Heart left ventricle (tissue), 16 donors: ENCODE measurements at regions not wholly inside any gene's neighbourhood (a gene's known extent, or its start where the extent isn't known, plus 50 kb on each side); places are given as distances from the start of the nearest gene placed in this dataset.

Source experiments
- ATAC-seq, 4 donors: fragments of 200-7000 bp; cut with Tn5 transposase; one replicate each; pipeline ENCODE4 v1.9.1; 2020 to 2022; ENCODE audit warnings: moderate library complexity in 4 of 4, mild to moderate bottlenecking in 3 of 4, moderate number of reproducible peaks in 1 of 4
- DNase-seq, 5 donors: peaks; one replicate each; pipeline ENCODE4 v3.0.0-alpha.2; 2020
- H3K27ac ChIP-seq, 12 donors: fragments of 200-600 bp; sonication (generic) in 4 of 12; one replicate each; pipeline versions ENCODE4 v1.5.0 to v1.8.0; 2016 to 2022; ENCODE audit warnings: mild to moderate bottlenecking in 2 of 12
- H3K27me3 ChIP-seq, 9 donors: fragments of 200-600 bp; sonication (generic) in 2 of 9; one replicate each; pipeline versions ENCODE4 v1.5.1 to v1.8.0; 2016 to 2022; ENCODE audit warnings: mild to moderate bottlenecking in 3 of 9
- H3K36me3 ChIP-seq, 9 donors: fragments of 200-600 bp; sonication (generic) in 2 of 9; one replicate each; pipeline versions ENCODE4 v1.5.0 to v1.8.0; 2018 to 2022; ENCODE audit warnings: mild to moderate bottlenecking in 2 of 9
- H3K4me1 ChIP-seq, 12 donors: fragments of 200-600 bp; sonication (generic) in 4 of 12; one replicate each; pipeline versions ENCODE4 v1.5.0 to v1.8.0; 2016 to 2022; ENCODE audit warnings: mild to moderate bottlenecking in 3 of 12
- H3K4me3 ChIP-seq, 12 donors: fragments of 200-600 bp; sonication (generic) in 4 of 12; one replicate each; pipeline versions ENCODE4 v1.5.0 to v1.8.0; 2017 to 2022; ENCODE audit warnings: mild to moderate bottlenecking in 9 of 12, moderate library complexity in 4 of 12
- H3K9me3 ChIP-seq, 12 donors: fragments of 200-600 bp; sonication (generic) in 4 of 12; one replicate each; pipeline versions ENCODE4 v1.5.0 to v1.8.0; 2016 to 2022; ENCODE audit warnings: mild to moderate bottlenecking in 1 of 12
- POLR2A ChIP-seq, 2 donors: fragments of 450-650 bp; IDR thresholded peaks; one replicate each; pipeline ENCODE4 v1.6.1; 2017; ENCODE audit warnings: antibody characterized with exemption in 2 of 2, mild to moderate bottlenecking in 2 of 2, moderate library complexity in 2 of 2
- WGBS, 4 donors: extraction: QIAGEN DNeasy Blood & Tissue Kit in 2 of 4; methylation state at CpG; one replicate each; pipeline versions ENCODE4 v1.1.5 to v1.1.7; 2013 to 2018; 5-methylcytosine and 5-hydroxymethylcytosine counted together
- intact Hi-C, 10 donors: fragments of 100-400 bp; cut with DNase I; formaldehyde crosslinking; loops; one replicate each; pipeline versions ENCODE4 v1.11.1 to v1.14.2; 2022
- TF ChIP-seq, protein P1 (sequence below), 12 donors: fragments of 200-600 bp; sonication (generic) in 4 of 12; IDR thresholded peaks; one replicate each; pipeline versions ENCODE4 v1.5.0 to v1.8.0; 2018 to 2022; ENCODE audit warnings: antibody characterized with exemption in 12 of 12, mild to moderate bottlenecking in 5 of 12
- donor health status: ischemic (EF 13 %, LVEDD 7.1; RV severe dilation, severe dysfunction).
- donor health status: healthy with polysubstance abuse.
- donor health status: DM: no; HTN: yes; CAD: no.
- donor health status: DM: no; HTN: no; CAD: no.
- donor health status: ischemic (EF 25% LVEDD 6.9; RV normal size, moderate dysfunction).
- donor health status: ischemic (EF 25% LVEDD 5.7; RV mildly dilated, moderate dysfunction).
- donor health status: healthy.
- donor health status: DM: yes; HTN: yes; CAD: no.
- donor health status: ischemic (EF 35%, LVEDD 5.7; RV mildly dilated, moderate dysfunction).
- donor health status: nonischemic (EF 11% LVEDD 7.7; RV severe dilation, severe dysfunction).
- donor health status: DM: yes; HTN: yes; CAD: no.
- donor health status: PGD.
- donor health status: ischemic (EF 29% LVEDD 5.4; RV normal size, mild dysfunction).
- donor health status: nonischemic (EF 23%, LVEDD 6.1; RV moderate dilation, normal function).

DNA sequence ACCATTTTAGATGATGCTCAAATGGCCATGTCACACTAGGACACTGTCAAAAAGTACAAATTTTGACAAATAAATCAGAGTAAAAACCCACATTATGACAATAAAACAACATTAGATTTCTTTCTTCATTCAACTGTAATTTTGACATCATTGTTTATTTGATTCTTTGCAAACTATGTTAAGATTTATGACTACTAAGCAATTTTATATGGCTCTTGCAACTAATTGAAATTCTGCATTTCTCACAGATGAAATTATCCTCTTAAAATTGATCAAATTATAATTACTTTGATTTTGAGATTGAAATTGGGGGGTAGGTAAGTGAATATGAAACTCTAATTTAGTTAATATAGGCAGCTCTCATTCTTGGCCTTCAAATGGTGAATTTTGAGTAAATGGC, 59.8 kb downstream of the ATOH1 start:
- Histone ChIP-seq H3K27ac (no peak overlapping the region), H3K9me3 (no peaks in the 10 kb centered on the region), H3K4me3 (no peak overlapping the region), H3K4me1 (no peaks in the 10 kb centered on the region), H3K36me3 (no peaks in the 10 kb centered on the region), H3K27me3 (no peaks in the 10 kb centered on the region)
- intact Hi-C loops, result no loop called here
- no peak for TF ChIP-seq POLR2A (IDR thresholded peaks at IDR 0.05)
- TF ChIP-seq, protein P1, sequence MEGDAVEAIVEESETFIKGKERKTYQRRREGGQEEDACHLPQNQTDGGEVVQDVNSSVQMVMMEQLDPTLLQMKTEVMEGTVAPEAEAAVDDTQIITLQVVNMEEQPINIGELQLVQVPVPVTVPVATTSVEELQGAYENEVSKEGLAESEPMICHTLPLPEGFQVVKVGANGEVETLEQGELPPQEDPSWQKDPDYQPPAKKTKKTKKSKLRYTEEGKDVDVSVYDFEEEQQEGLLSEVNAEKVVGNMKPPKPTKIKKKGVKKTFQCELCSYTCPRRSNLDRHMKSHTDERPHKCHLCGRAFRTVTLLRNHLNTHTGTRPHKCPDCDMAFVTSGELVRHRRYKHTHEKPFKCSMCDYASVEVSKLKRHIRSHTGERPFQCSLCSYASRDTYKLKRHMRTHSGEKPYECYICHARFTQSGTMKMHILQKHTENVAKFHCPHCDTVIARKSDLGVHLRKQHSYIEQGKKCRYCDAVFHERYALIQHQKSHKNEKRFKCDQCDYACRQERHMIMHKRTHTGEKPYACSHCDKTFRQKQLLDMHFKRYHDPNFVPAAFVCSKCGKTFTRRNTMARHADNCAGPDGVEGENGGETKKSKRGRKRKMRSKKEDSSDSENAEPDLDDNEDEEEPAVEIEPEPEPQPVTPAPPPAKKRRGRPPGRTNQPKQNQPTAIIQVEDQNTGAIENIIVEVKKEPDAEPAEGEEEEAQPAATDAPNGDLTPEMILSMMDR (IDR thresholded peaks at IDR 0.05), result no peak
- DNase-seq, result no peak
- no peak for ATAC-seq

- no peak overlapping the region for H3K4me3 ChIP-seq
- no peaks in the 10 kb centered on the region for H3K36me3 ChIP-seq
- no peak overlapping the region for H3K27ac ChIP-seq
- ATAC-seq, result no peak
- DNase-seq, result no peak
- intact Hi-C loops, result no loop called here
- no peaks in the 10 kb centered on the region for H3K9me3 ChIP-seq
- H3K27me3 ChIP-seq, result no peaks in the 10 kb centered on the region
- TF ChIP-seq POLR2A (IDR thresholded peaks at IDR 0.05), result no peak
- TF ChIP-seq, protein P1 (IDR thresholded peaks at IDR 0.05), result no peak
- no peaks in the 10 kb centered on the region for H3K4me1 ChIP-seq
Measured at GRCh38 chr4:93888768-93889167, 60.2 kb downstream of the ATOH1 start.

DNA sequence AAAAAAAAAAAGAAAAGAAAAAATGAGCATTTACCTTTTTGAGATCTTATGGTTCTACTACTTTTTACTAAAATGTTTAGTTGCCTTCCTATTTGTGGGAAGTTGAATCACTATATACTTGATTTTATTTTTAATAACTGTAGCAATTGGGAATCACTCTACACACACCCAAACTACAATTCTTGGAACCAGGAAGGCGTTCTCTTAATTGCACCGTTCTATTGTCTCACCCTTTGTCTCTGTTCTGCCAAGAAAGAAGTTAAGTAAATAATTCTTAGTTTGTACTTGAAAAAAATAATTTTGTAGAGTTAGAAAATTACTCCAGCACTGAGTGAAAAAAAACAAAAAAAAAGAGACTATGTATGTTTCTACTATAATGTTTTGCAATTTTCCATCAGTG, 62.7 kb downstream of the ATOH1 start:
- Histone ChIP-seq H3K4me3 (no peak overlapping the region), H3K4me1 (no peaks in the 10 kb centered on the region), H3K9me3 (no peaks in the 10 kb centered on the region), H3K36me3 (no peaks in the 10 kb centered on the region), H3K27ac (no peak overlapping the region), H3K27me3 (no peaks in the 10 kb centered on the region)
- no peak for ATAC-seq
- 65 to 88% (median 77%) methylated on average over 2 of the region's 2 CpGs for WGBS, 4 donors
- intact Hi-C loops, result loop anchor here in 1 of 10 donors (10.0 kb wide), 1 partner anchor 364 kb away; no protein-coding TSS in a partner anchor
- TF ChIP-seq, protein P1 (IDR thresholded peaks at IDR 0.05), result no peak
- no peak for TF ChIP-seq POLR2A (IDR thresholded peaks at IDR 0.05)
- DNase-seq, result no peak

DNA sequence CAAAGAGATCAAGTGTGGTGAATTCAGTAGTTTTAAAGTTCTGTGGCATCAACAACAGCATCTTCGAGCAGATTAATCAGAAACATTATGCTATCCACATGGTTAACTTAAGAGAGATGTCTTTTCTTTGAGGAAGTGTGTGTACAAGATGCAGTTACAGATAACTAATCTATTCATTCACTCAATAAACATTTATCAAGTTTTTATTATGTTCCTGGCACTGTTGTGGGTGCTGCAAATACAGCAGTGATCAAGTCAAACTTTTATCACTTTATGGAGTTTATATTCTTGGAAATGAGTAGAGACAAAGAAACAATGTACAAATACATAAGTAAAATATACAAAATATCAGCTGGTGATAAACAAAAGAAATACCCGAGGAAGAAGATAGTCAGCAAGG, 66.4 kb downstream of the ATOH1 start:
- Histone ChIP-seq H3K9me3 (no peaks in the 10 kb centered on the region), H3K27ac (no peak overlapping the region), H3K4me3 (no peak overlapping the region), H3K27me3 (no peaks in the 10 kb centered on the region), H3K36me3 (no peaks in the 10 kb centered on the region), H3K4me1 (no peaks in the 10 kb centered on the region)
- 45 to 52% (median 47%) methylated on average over 2 of the region's 2 CpGs for WGBS, 4 donors
- intact Hi-C loops, result loop anchor here in 1 of 10 donors (5.0 to 10.0 kb wide), 2 partner anchors 232 to 360 kb away; no protein-coding TSS in a partner anchor
- ATAC-seq (no peak), DNase-seq (no peak)
- TF ChIP-seq, protein P1 (IDR thresholded peaks at IDR 0.05), result no peak
- TF ChIP-seq POLR2A (IDR thresholded peaks at IDR 0.05), result no peak
